Transverse colon (tissue), 4 donors: ENCODE measurements at regions not wholly inside any gene's neighbourhood (a gene's known extent, or its start where the extent isn't known, plus 50 kb on each side); places are given as distances from the start of the nearest gene placed in this dataset.

Experiments used
- DNase-seq: peaks from one replicate; pipeline ENCODE4 v3.0.0-alpha.2; 2019
- H3K27ac ChIP-seq, 4 donors: fragments of 200-600 bp; sonication (generic); 2 replicates each; pipeline ENCODE4 v1.5.1; 2016 to 2018; ENCODE audit warnings: inconsistent platforms in 4 of 4
- H3K27me3 ChIP-seq: fragments of 200-600 bp; sonication (generic); 2 replicates; pipeline ENCODE4 v1.5.1; 2017; ENCODE audit warnings: inconsistent platforms
- H3K36me3 ChIP-seq, 4 donors: fragments of 200-600 bp; sonication (generic); 2 replicates each; pipeline ENCODE4 v1.5.1; 2017 to 2019; ENCODE audit warnings: inconsistent platforms in 4 of 4
- H3K4me1 ChIP-seq, 4 donors: fragments of 200-600 bp; sonication (generic); 2 replicates each; pipeline ENCODE4 v1.5.1; 2017 to 2020; ENCODE audit warnings: inconsistent platforms in 4 of 4
- H3K4me3 ChIP-seq, 4 donors: fragments of 200-600 bp; sonication (generic); 1 replicate in 1 of 4; 2 replicates in 3 of 4; pipeline versions ENCODE4 v1.5.1 to v1.6.1; 2017 to 2019; ENCODE audit warnings: inconsistent platforms in 4 of 4
- H3K9me3 ChIP-seq, 2 donors: fragments of 200-600 bp; sonication (generic); 2 replicates each; pipeline ENCODE4 v1.5.1; 2017 to 2019; ENCODE audit warnings: inconsistent platforms in 2 of 2
- CTCF ChIP-seq, 5 experiments: fragments of 200-600 bp in 3 of 5; fragments of 450-650 bp in 2 of 5; sonication (generic) in 3 of 5; IDR thresholded peaks; 1 replicate in 2 of 5; 2 replicates in 3 of 5; pipeline ENCODE4 v1.5.1; 2016 to 2017; ENCODE audit warnings: antibody characterized with exemption in 5 of 5, inconsistent platforms in 3 of 5, mild to moderate bottlenecking in 2 of 5, moderate library complexity in 1 of 5
- EP300 ChIP-seq: sonication (generic); formaldehyde crosslinking; IDR thresholded peaks from one replicate; pipeline ENCODE4 v1.6.1; 2017; ENCODE audit warnings: antibody characterized with exemption, low read depth
- POLR2A ChIP-seq: fragments of 450-650 bp; IDR thresholded peaks from one replicate; pipeline ENCODE4 v1.6.1; 2016; ENCODE audit warnings: antibody characterized with exemption, mild to moderate bottlenecking, moderate library complexity
- POLR2AphosphoS5 ChIP-seq, 3 donors: sonication (generic); formaldehyde crosslinking; IDR thresholded peaks; one replicate each; pipeline ENCODE4 v1.6.1; 2016; ENCODE audit warnings: antibody characterized with exemption in 3 of 3
- WGBS, 2 donors: methylation state at CpG; one replicate each; pipeline ENCODE4 v1.1.5; 2018; ENCODE audit warnings: low coverage in 1 of 2; 5-methylcytosine and 5-hydroxymethylcytosine counted together
- in situ Hi-C, 4 donors: fragments of 200-750 bp; cut with MboI; loops; one replicate each; pipeline versions ENCODE4 v1.15.0 to v1.15.1; 2017; ENCODE audit warnings: low sequenced_read_pairs in 3 of 4, low pct_ligation_motif_present in 1 of 4, low pct_unique_long_range_greater_than_20kb in 1 of 4
- intact Hi-C: fragments of 100-400 bp; cut with DNase I; formaldehyde crosslinking; loops from one replicate; pipeline ENCODE4 v1.15.1; 2023; ENCODE audit warnings: low total_unique reads

GRCh38 chr6:81854474-81854873 is 102.0 kb upstream of the TENT5A start:
- 84 to 89% methylated on average over 2 of the region's 2 CpGs for WGBS, 2 donors
- Histone ChIP-seq H3K27me3 (no peaks in the 10 kb centered on the region), H3K27ac (no peak overlapping the region), H3K4me3 (no peak overlapping the region), H3K36me3 (no peaks in the 10 kb centered on the region), H3K4me1 (no peaks in the 10 kb centered on the region), H3K9me3 (no peaks in the 10 kb centered on the region)
- intact Hi-C loops = no loop called here
- TF ChIP-seq POLR2AphosphoS5 (IDR thresholded peaks at IDR 0.05) (no peak), CTCF (IDR thresholded peaks at IDR 0.05) (no peak), EP300 (no peak), POLR2A (no peak)
- no peak for DNase-seq
- in situ Hi-C loops = no loop called here

- no peaks in the 10 kb centered on the region for H3K4me1 ChIP-seq
- 89 to 95% methylated on average over 2 of the region's 2 CpGs for WGBS, 2 donors
- intact Hi-C loops = no loop called here
- H3K27me3 ChIP-seq = no peaks in the 10 kb centered on the region
- TF ChIP-seq POLR2A = no peak
- no peak for TF ChIP-seq EP300
- no peak for TF ChIP-seq POLR2AphosphoS5 (IDR thresholded peaks at IDR 0.05)
- TF ChIP-seq CTCF (IDR thresholded peaks at IDR 0.05) = no peak
- in situ Hi-C loops = no loop called here
- DNase-seq = no peak
- H3K27ac ChIP-seq = no peak overlapping the region
- no peak overlapping the region for H3K4me3 ChIP-seq
- no peaks in the 10 kb centered on the region for H3K36me3 ChIP-seq
- no peaks in the 10 kb centered on the region for H3K9me3 ChIP-seq
Observed at GRCh38 chr6:81853975-81854374, 101.5 kb upstream of the TENT5A start.

GRCh38 chr6:81849248-81849647 is 96.8 kb upstream of the TENT5A start:
- WGBS, 2 donors = 67% methylated on average over 4 of the region's 4 CpGs; no CpG with 5 or more reads in 1 of the 2 donors
- Histone ChIP-seq H3K27ac (no peak overlapping the region), H3K4me1 (no peaks in the 10 kb centered on the region), H3K36me3 (no peaks in the 10 kb centered on the region), H3K4me3 (no peak overlapping the region), H3K27me3 (no peaks in the 10 kb centered on the region), H3K9me3 (no peaks in the 10 kb centered on the region)
- TF ChIP-seq CTCF (IDR thresholded peaks at IDR 0.05) (no peak), POLR2AphosphoS5 (IDR thresholded peaks at IDR 0.05) (no peak), POLR2A (no peak), EP300 (no peak)
- in situ Hi-C loops (no loop called here), intact Hi-C loops (no loop called here)
- DNase-seq = no peak

GRCh38 chr6:81847866-81848265 is 95.4 kb upstream of the TENT5A start:
- Histone ChIP-seq H3K9me3 (no peaks in the 10 kb centered on the region), H3K27ac (no peak overlapping the region), H3K4me3 (no peak overlapping the region), H3K4me1 (no peaks in the 10 kb centered on the region), H3K27me3 (no peaks in the 10 kb centered on the region), H3K36me3 (no peaks in the 10 kb centered on the region)
- in situ Hi-C loops (no loop called here), intact Hi-C loops (no loop called here)
- TF ChIP-seq POLR2AphosphoS5 (IDR thresholded peaks at IDR 0.05) = no peak
- no peak for TF ChIP-seq EP300
- no peak for TF ChIP-seq POLR2A
- no peak for TF ChIP-seq CTCF (IDR thresholded peaks at IDR 0.05)
- DNase-seq = no peak
- 82 to 89% methylated on average over 3 of the region's 3 CpGs for WGBS, 2 donors
